Activated naive CD8-positive, alpha-beta T cell treated with anti-CD3 and anti-CD28 coated beads, Interleukin-2, amount 10 ng/mL, durations not matched to agents 7 days and 5 days (primary cell): ENCODE measurements at regions not wholly inside any gene's neighbourhood (a gene's known extent, or its start where the extent isn't known, plus 50 kb on each side); places are given as distances from the start of the nearest gene placed in this dataset.
"Not testable (repeated sequence)": the region's sequence is repeated elsewhere in the genome, so short reads cannot be mapped to it uniquely, and the experiment has no call there.

ENCODE experiments used
- ATAC-seq: fragments of 150-1000 bp; cut with Tn5 transposase; one replicate; pipeline ENCODE4 v1.10.0; 2021; ENCODE audit warnings: low read depth, moderate library complexity
- POLR2A ChIA-PET: fragments of 350-600 bp; sonication (Branson Sonifier 250); formaldehyde crosslinking; loops from one replicate; lab custom pipeline; 2021; ENCODE audit warnings: antibody characterized with exemption; lab: Charles Lee
- DNase-seq: peaks from one replicate; pipeline ENCODE4 v3.0.0; 2021
- H3K27ac Mint-ChIP-seq: one replicate; pipeline ENCODE4 v1.8.0; 2022; ENCODE audit warnings: mild to moderate bottlenecking, mixed read lengths
- H3K27me3 Mint-ChIP-seq: one replicate; pipeline ENCODE4 v1.8.0; 2022; ENCODE audit warnings: mild to moderate bottlenecking, moderate library complexity, mixed read lengths
- H3K36me3 Mint-ChIP-seq: one replicate; pipeline ENCODE4 v1.8.0; 2021; ENCODE audit warnings: mild to moderate bottlenecking, mixed read lengths
- H3K4me1 Mint-ChIP-seq: one replicate; pipeline ENCODE4 v1.8.0; 2021; ENCODE audit warnings: mixed read lengths
- H3K4me3 Mint-ChIP-seq: one replicate; pipeline ENCODE4 v1.8.0; 2022; ENCODE audit warnings: mild to moderate bottlenecking, moderate library complexity, mixed read lengths
- H3K9me3 Mint-ChIP-seq: one replicate; pipeline ENCODE4 v1.8.0; 2021; ENCODE audit warnings: mixed read lengths

GRCh38 chr1:191419842-191420241, 738.4 kb upstream of the RGS18 start:
- ATAC-seq, result no peak
- Mint-ChIP-seq H3K27me3 (no peaks in the 10 kb centered on the region), H3K4me1 (no peaks in the 10 kb centered on the region), H3K4me3 (no peak overlapping the region), H3K27ac (no peak overlapping the region), H3K9me3 (peaks cover 3% of the 10 kb centered on the region), H3K36me3 (no peaks in the 10 kb centered on the region)
- no peak for DNase-seq
- POLR2A ChIA-PET, result no interaction called here

- no peak for ATAC-seq
- no peaks in the 10 kb centered on the region for H3K36me3 Mint-ChIP-seq
- H3K9me3 Mint-ChIP-seq, result no peaks in the 10 kb centered on the region
- POLR2A ChIA-PET, result no interaction called here
- H3K4me1 Mint-ChIP-seq, result no peaks in the 10 kb centered on the region
- H3K27me3 Mint-ChIP-seq, result no peaks in the 10 kb centered on the region
- DNase-seq, result no peak
- H3K4me3 Mint-ChIP-seq, result no peak overlapping the region
- no peak overlapping the region for H3K27ac Mint-ChIP-seq
These were observed 730.7 kb upstream of the RGS18 start for GRCh38 chr1:191427593-191427992.

GRCh38 chr1:191432817-191433216, 725.4 kb upstream of the RGS18 start:
- Mint-ChIP-seq H3K36me3 (no peaks in the 10 kb centered on the region), H3K27me3 (no peaks in the 10 kb centered on the region), H3K9me3 (peaks cover 3% of the 10 kb centered on the region), H3K27ac (no peak overlapping the region), H3K4me1 (no peaks in the 10 kb centered on the region), H3K4me3 (no peak overlapping the region)
- POLR2A ChIA-PET, result no interaction called here
- DNase-seq (no peak), ATAC-seq (no peak)

GRCh38 chr1:191438979-191439378, 719.3 kb upstream of the RGS18 start:
- Mint-ChIP-seq H3K4me1 (no peaks in the 10 kb centered on the region), H3K9me3 (peaks cover 9% of the 10 kb centered on the region), H3K27ac (no peak overlapping the region), H3K4me3 (no peak overlapping the region), H3K27me3 (no peaks in the 10 kb centered on the region), H3K36me3 (no peaks in the 10 kb centered on the region)
- POLR2A ChIA-PET, result no interaction called here
- ATAC-seq (no peak), DNase-seq (no peak)

GRCh38 chr1:191448279-191448678, 710.0 kb upstream of the RGS18 start:
- H3K4me3 Mint-ChIP-seq, H3K4me1 Mint-ChIP-seq, POLR2A ChIA-PET, H3K9me3 Mint-ChIP-seq, ATAC-seq, H3K27ac Mint-ChIP-seq, H3K27me3 Mint-ChIP-seq, H3K36me3 Mint-ChIP-seq, DNase-seq: not testable (repeated sequence)

- Mint-ChIP-seq H3K4me3 (no peak overlapping the region), H3K27ac (no peak overlapping the region), H3K9me3 (peaks cover 4% of the 10 kb centered on the region), H3K27me3 (no peaks in the 10 kb centered on the region), H3K36me3 (no peaks in the 10 kb centered on the region), H3K4me1 (no peaks in the 10 kb centered on the region)
- no peak for DNase-seq
- ATAC-seq, result no peak
- POLR2A ChIA-PET, result no interaction called here
These were observed 705.7 kb upstream of the RGS18 start for GRCh38 chr1:191452586-191452985.

- no peak for DNase-seq
These were observed 704.8 kb upstream of the RGS18 start for GRCh38 chr1:191453487-191453886.

GRCh38 chr1:191457889-191458288, 700.4 kb upstream of the RGS18 start:
- Mint-ChIP-seq H3K9me3 (peaks cover 4% of the 10 kb centered on the region), H3K4me3 (no peak overlapping the region), H3K36me3 (no peaks in the 10 kb centered on the region), H3K27ac (no peak overlapping the region), H3K27me3 (no peaks in the 10 kb centered on the region), H3K4me1 (no peaks in the 10 kb centered on the region)
- ATAC-seq (no peak), DNase-seq (no peak)
- POLR2A ChIA-PET, result no interaction called here

More at GRCh38 chr1:191453487-191453886, 704.8 kb upstream of the RGS18 start:
- ATAC-seq, result no peak
- Mint-ChIP-seq H3K4me3 (no peak overlapping the region), H3K36me3 (no peaks in the 10 kb centered on the region), H3K4me1 (no peaks in the 10 kb centered on the region), H3K27ac (no peak overlapping the region), H3K9me3 (peaks cover 4% of the 10 kb centered on the region), H3K27me3 (no peaks in the 10 kb centered on the region)
- POLR2A ChIA-PET, result no interaction called here

GRCh38 chr1:191460234-191460633, 698.0 kb upstream of the RGS18 start:
- POLR2A ChIA-PET, result no interaction called here
- DNase-seq, result no peak
- no peak overlapping the region for H3K4me3 Mint-ChIP-seq
- no peaks in the 10 kb centered on the region for H3K36me3 Mint-ChIP-seq
- H3K27me3 Mint-ChIP-seq, result no peaks in the 10 kb centered on the region
- no peak for ATAC-seq
- H3K27ac Mint-ChIP-seq, result no peak overlapping the region
- no peaks in the 10 kb centered on the region for H3K4me1 Mint-ChIP-seq
- H3K9me3 Mint-ChIP-seq, result peaks cover 6% of the 10 kb centered on the region

- H3K9me3 Mint-ChIP-seq, result peaks cover 4% of the 10 kb centered on the region
- no peaks in the 10 kb centered on the region for H3K36me3 Mint-ChIP-seq
- H3K4me3 Mint-ChIP-seq, result no peak overlapping the region
- POLR2A ChIA-PET, result no interaction called here
- H3K27me3 Mint-ChIP-seq, result no peaks in the 10 kb centered on the region
- no peak for ATAC-seq
- no peaks in the 10 kb centered on the region for H3K4me1 Mint-ChIP-seq
- H3K27ac Mint-ChIP-seq, result no peak overlapping the region
- DNase-seq, result no peak
These were observed 674.3 kb upstream of the RGS18 start for GRCh38 chr1:191483988-191484387.

GRCh38 chr1:191490303-191490702, 668.0 kb upstream of the RGS18 start:
- no peaks in the 10 kb centered on the region for H3K36me3 Mint-ChIP-seq
- POLR2A ChIA-PET, result no interaction called here
- DNase-seq (no peak), ATAC-seq (no peak)
- H3K27me3 Mint-ChIP-seq, result no peaks in the 10 kb centered on the region
- H3K4me3 Mint-ChIP-seq, result no peak overlapping the region
- H3K4me1 Mint-ChIP-seq, result no peaks in the 10 kb centered on the region
- H3K9me3 Mint-ChIP-seq, result peaks cover 10% of the 10 kb centered on the region
- no peak overlapping the region for H3K27ac Mint-ChIP-seq

GRCh38 chr1:191495040-191495439, 663.2 kb upstream of the RGS18 start:
- H3K4me3 Mint-ChIP-seq, result no peak overlapping the region
- H3K27me3 Mint-ChIP-seq, result no peaks in the 10 kb centered on the region
- no peak overlapping the region for H3K27ac Mint-ChIP-seq
- no peak for DNase-seq
- no peak for ATAC-seq
- H3K4me1 Mint-ChIP-seq, result no peaks in the 10 kb centered on the region
- POLR2A ChIA-PET, result no interaction called here
- H3K9me3 Mint-ChIP-seq, result peaks cover 3% of the 10 kb centered on the region
- no peaks in the 10 kb centered on the region for H3K36me3 Mint-ChIP-seq

GRCh38 chr1:191498318-191498717, 659.9 kb upstream of the RGS18 start:
- Mint-ChIP-seq H3K27me3 (no peaks in the 10 kb centered on the region), H3K36me3 (no peaks in the 10 kb centered on the region), H3K4me1 (no peaks in the 10 kb centered on the region), H3K27ac (no peak overlapping the region), H3K9me3 (no peaks in the 10 kb centered on the region), H3K4me3 (no peak overlapping the region)
- ATAC-seq (no peak), DNase-seq (no peak)
- POLR2A ChIA-PET, result no interaction called here

GRCh38 chr1:191498825-191499224, 659.4 kb upstream of the RGS18 start:
- Mint-ChIP-seq H3K4me1 (no peaks in the 10 kb centered on the region), H3K27me3 (no peaks in the 10 kb centered on the region), H3K4me3 (no peak overlapping the region), H3K36me3 (no peaks in the 10 kb centered on the region), H3K27ac (no peak overlapping the region), H3K9me3 (no peaks in the 10 kb centered on the region)
- ATAC-seq, result no peak
- POLR2A ChIA-PET, result no interaction called here
- DNase-seq, result no peak

GRCh38 chr1:191504999-191505398, 653.3 kb upstream of the RGS18 start:
- POLR2A ChIA-PET, result no interaction called here
- DNase-seq, result no peak
- Mint-ChIP-seq H3K4me1 (no peaks in the 10 kb centered on the region), H3K9me3 (peaks cover 3% of the 10 kb centered on the region), H3K4me3 (no peak overlapping the region), H3K36me3 (no peaks in the 10 kb centered on the region), H3K27me3 (no peaks in the 10 kb centered on the region), H3K27ac (no peak overlapping the region)
- ATAC-seq, result no peak
